Neural cell (in vitro differentiated cells): ENCODE measurements at regions not wholly inside any gene's neighbourhood (a gene's known extent, or its start where the extent isn't known, plus 50 kb on each side); places are given as distances from the start of the nearest gene placed in this dataset.

Experiments
- EZH2 ChIP-seq: fragments of 200-600, 300-800 bp; shearing (Covaris generic), sonication (generic); IDR thresholded peaks from 2 replicates; pipeline ENCODE4 v1.6.1; 2014; ENCODE audit warnings: antibody characterized with exemption, low read length, borderline replicate concordance, mild to moderate bottlenecking; ENCODE audit not compliant: insufficient read depth, poor library complexity, severe bottlenecking
- POLR2AphosphoS5 ChIP-seq: IDR thresholded peaks from 2 replicates; pipeline ENCODE4 v1.6.1; 2012
- TF ChIP-seq, protein P1 (sequence below): fragments of 450-650 bp; IDR thresholded peaks from 2 replicates; pipeline ENCODE4 v1.5.1; 2014; ENCODE audit warnings: antibody characterized with exemption, mild to moderate bottlenecking, moderate library complexity; ENCODE audit not compliant: poor library complexity, severe bottlenecking
- TF ChIP-seq, protein P2 (sequence below): IDR thresholded peaks from 2 replicates; pipeline ENCODE4 v1.6.1; 2012; ENCODE audit warnings: borderline replicate concordance

DNA sequence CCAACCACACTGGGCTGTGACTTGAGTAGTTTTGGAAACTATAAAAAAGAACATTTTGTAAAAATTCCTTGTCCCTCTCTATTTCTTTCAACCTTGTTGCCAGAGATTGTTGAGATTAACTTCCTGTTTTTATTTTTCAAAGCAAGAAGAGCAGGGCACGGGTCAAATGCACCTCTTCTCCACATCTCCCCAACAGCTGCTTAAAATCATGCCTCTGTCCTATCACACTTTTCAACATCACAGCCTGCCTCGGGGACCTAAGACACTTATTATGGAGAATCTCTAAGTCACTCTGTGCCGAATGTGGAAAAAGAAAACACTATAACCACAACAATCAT, 280.3 kb upstream of the TNC start:
- no peak for TF ChIP-seq POLR2AphosphoS5
- TF ChIP-seq, protein P1, sequence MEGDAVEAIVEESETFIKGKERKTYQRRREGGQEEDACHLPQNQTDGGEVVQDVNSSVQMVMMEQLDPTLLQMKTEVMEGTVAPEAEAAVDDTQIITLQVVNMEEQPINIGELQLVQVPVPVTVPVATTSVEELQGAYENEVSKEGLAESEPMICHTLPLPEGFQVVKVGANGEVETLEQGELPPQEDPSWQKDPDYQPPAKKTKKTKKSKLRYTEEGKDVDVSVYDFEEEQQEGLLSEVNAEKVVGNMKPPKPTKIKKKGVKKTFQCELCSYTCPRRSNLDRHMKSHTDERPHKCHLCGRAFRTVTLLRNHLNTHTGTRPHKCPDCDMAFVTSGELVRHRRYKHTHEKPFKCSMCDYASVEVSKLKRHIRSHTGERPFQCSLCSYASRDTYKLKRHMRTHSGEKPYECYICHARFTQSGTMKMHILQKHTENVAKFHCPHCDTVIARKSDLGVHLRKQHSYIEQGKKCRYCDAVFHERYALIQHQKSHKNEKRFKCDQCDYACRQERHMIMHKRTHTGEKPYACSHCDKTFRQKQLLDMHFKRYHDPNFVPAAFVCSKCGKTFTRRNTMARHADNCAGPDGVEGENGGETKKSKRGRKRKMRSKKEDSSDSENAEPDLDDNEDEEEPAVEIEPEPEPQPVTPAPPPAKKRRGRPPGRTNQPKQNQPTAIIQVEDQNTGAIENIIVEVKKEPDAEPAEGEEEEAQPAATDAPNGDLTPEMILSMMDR: no peak
- TF ChIP-seq, protein P2, sequence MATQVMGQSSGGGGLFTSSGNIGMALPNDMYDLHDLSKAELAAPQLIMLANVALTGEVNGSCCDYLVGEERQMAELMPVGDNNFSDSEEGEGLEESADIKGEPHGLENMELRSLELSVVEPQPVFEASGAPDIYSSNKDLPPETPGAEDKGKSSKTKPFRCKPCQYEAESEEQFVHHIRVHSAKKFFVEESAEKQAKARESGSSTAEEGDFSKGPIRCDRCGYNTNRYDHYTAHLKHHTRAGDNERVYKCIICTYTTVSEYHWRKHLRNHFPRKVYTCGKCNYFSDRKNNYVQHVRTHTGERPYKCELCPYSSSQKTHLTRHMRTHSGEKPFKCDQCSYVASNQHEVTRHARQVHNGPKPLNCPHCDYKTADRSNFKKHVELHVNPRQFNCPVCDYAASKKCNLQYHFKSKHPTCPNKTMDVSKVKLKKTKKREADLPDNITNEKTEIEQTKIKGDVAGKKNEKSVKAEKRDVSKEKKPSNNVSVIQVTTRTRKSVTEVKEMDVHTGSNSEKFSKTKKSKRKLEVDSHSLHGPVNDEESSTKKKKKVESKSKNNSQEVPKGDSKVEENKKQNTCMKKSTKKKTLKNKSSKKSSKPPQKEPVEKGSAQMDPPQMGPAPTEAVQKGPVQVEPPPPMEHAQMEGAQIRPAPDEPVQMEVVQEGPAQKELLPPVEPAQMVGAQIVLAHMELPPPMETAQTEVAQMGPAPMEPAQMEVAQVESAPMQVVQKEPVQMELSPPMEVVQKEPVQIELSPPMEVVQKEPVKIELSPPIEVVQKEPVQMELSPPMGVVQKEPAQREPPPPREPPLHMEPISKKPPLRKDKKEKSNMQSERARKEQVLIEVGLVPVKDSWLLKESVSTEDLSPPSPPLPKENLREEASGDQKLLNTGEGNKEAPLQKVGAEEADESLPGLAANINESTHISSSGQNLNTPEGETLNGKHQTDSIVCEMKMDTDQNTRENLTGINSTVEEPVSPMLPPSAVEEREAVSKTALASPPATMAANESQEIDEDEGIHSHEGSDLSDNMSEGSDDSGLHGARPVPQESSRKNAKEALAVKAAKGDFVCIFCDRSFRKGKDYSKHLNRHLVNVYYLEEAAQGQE: no peak
- no peak for TF ChIP-seq EZH2
